HepG2 (cell line): ENCODE measurements at regions not wholly inside any gene's neighbourhood (a gene's known extent, or its start where the extent isn't known, plus 50 kb on each side); places are given as distances from the start of the nearest gene placed in this dataset.

Experiments
- ATAC-seq: fragments of 200-7000 bp; cut with Tn5 transposase; 3 replicates; pipeline ENCODE4 v1.9.1; 2020; ENCODE audit warnings: mild to moderate bottlenecking, moderate library complexity
- BruUV-seq: library from RNA; stranded (reverse); fragments of 400-500 nt; replicated peaks from 2 replicates; lab custom pipeline; 2021; lab: Mats Ljungman, UMichigan
- CTCF ChIA-PET: fragments of 300-600 bp; formaldehyde crosslinking; extraction: SDS; loops from one replicate; lab custom pipeline; 2021; ENCODE audit warnings: low total read pairs, inconsistent platforms, low intra/inter-chr PET ratio; lab: Yijun Ruan, JAX
- POLR2A ChIA-PET: fragments of 350-600 bp; sonication (Branson Sonifier 250); formaldehyde crosslinking; loops from one replicate; lab custom pipeline; 2020; ENCODE audit warnings: antibody characterized with exemption, inconsistent platforms; lab: Yijun Ruan, JAX
- DNase-seq: peaks from one replicate; pipeline ENCODE4 v3.0.0-alpha.2; 2015; ENCODE audit warnings: low spot score
- FAIRE-seq: peaks from 3 replicates; lab custom pipeline; 2011; peaks lifted over from hg19 to GRCh38; lab: Jason Lieb, UNC
- H2AFZ ChIP-seq: one replicate; pipeline ENCODE4 v1.6.1; 2011; ENCODE audit warnings: low read length, inconsistent platforms
- H3K27ac ChIP-seq: fragments of 300-600 bp; 3 replicates; pipeline ENCODE4 v1.8.0; 2011; ENCODE audit warnings: mixed run types, mild to moderate bottlenecking, mixed read lengths, low read length, inconsistent platforms; ENCODE audit not compliant: insufficient read depth; ENCODE audit errors: extremely low read length
- H3K27me3 ChIP-seq, 2 experiments: fragments of 200-600 bp in 1 of 2; 2 replicates in 1 of 2; 3 replicates in 1 of 2; pipeline versions ENCODE4 v1.6.0 to v1.8.0; 2011; ENCODE audit warnings: low read length in 2 of 2, mild to moderate bottlenecking in 2 of 2, moderate library complexity in 2 of 2, inconsistent platforms in 1 of 2; ENCODE audit not compliant: insufficient read depth in 2 of 2, control insufficient read depth in 1 of 2
- H3K36me3 ChIP-seq, 2 experiments: fragments of 200-600 bp in 1 of 2; replicated peaks in 1 of 2; 2 replicates in 1 of 2; 3 replicates in 1 of 2; pipeline versions ENCODE4 v1.5.1 to v1.8.0; 2011; ENCODE audit warnings: low read length in 2 of 2, inconsistent platforms in 1 of 2; ENCODE audit not compliant: insufficient read depth in 2 of 2, control insufficient read depth in 1 of 2
- H3K4me1 ChIP-seq: 2 replicates; pipeline ENCODE4 v1.5.1; 2012; ENCODE audit warnings: low read length, inconsistent platforms; ENCODE audit not compliant: insufficient read depth
- H3K4me2 ChIP-seq: 2 replicates; pipeline ENCODE4 v1.6.0; 2011; ENCODE audit warnings: low read depth, low read length, inconsistent platforms
- H3K4me3 ChIP-seq, 3 experiments: fragments of 200-600 bp in 1 of 3; sonication (generic), shearing (Covaris generic) in 1 of 3; replicated peaks in 1 of 3; 2 replicates each; pipeline ENCODE4 v1.5.1; 2011 to 2016; ENCODE audit warnings: low read length in 3 of 3, inconsistent platforms in 2 of 3, low read depth in 2 of 3, mild to moderate bottlenecking in 2 of 3, control low read depth in 1 of 3, mixed read lengths in 1 of 3; ENCODE audit not compliant: insufficient read depth in 1 of 3
- H3K79me2 ChIP-seq: one replicate; pipeline ENCODE4 v1.6.1; 2011; ENCODE audit warnings: low read length, inconsistent platforms; ENCODE audit not compliant: insufficient read depth
- H3K9ac ChIP-seq: 2 replicates; pipeline ENCODE4 v1.6.0; 2011; ENCODE audit warnings: mild to moderate bottlenecking, low read depth, low read length, inconsistent platforms; ENCODE audit not compliant: insufficient read depth
- H3K9me3 ChIP-seq: 2 replicates; pipeline ENCODE4 v1.5.1; 2012; ENCODE audit warnings: mild to moderate bottlenecking, low read length
- H4K20me1 ChIP-seq: 2 replicates; pipeline ENCODE4 v1.6.0; 2011; ENCODE audit warnings: inconsistent platforms, mild to moderate bottlenecking, low read length, moderate library complexity; ENCODE audit not compliant: insufficient read depth
- AHR ChIP-seq: IDR thresholded peaks from 2 replicates; pipeline ENCODE4 v1.6.1; 2018; ENCODE audit warnings: missing genetic modification reagents, missing compliant biosample characterization
- ELK4 ChIP-seq: sonication (generic); formaldehyde crosslinking; IDR thresholded peaks from 2 replicates; pipeline ENCODE4 v1.9.0; 2021; ENCODE audit warnings: missing genetic modification reagents, borderline replicate concordance
- HCFC1 ChIP-seq: fragments of 150-350 bp; IDR thresholded peaks from 2 replicates; pipeline ENCODE4 v1.6.1; 2014; ENCODE audit warnings: low read depth, low read length
- PBX2 ChIP-seq: IDR thresholded peaks from 2 replicates; pipeline ENCODE4 v1.6.1; 2016; ENCODE audit warnings: control low read depth
- TBX3 ChIP-seq: fragments of 450-650 bp; IDR thresholded peaks from 2 replicates; pipeline ENCODE4 v1.6.1; 2017; ENCODE audit warnings: antibody characterized with exemption, mild to moderate bottlenecking, inconsistent platforms, borderline replicate concordance
- TCF7L2 ChIP-seq: IDR thresholded peaks from 2 replicates; pipeline ENCODE4 v1.6.1; 2011; ENCODE audit warnings: mild to moderate bottlenecking, low read depth, low read length, moderate library complexity
- UBTF ChIP-seq: sonication (generic); formaldehyde crosslinking; IDR thresholded peaks from 2 replicates; pipeline ENCODE4 v1.4.0; 2020; ENCODE audit warnings: mild to moderate bottlenecking, missing genetic modification reagents
- ZBTB38 ChIP-seq: sonication (generic); formaldehyde crosslinking; IDR thresholded peaks from 2 replicates; pipeline ENCODE4 v1.5.1; 2020; ENCODE audit warnings: mild to moderate bottlenecking, missing genetic modification reagents
- ZC3H4 ChIP-seq: sonication (generic); formaldehyde crosslinking; IDR thresholded peaks from 2 replicates; pipeline ENCODE4 v1.4.0; 2020; ENCODE audit warnings: missing genetic modification reagents, borderline replicate concordance
- ZNF10 ChIP-seq: sonication (generic); formaldehyde crosslinking; IDR thresholded peaks from 2 replicates; pipeline ENCODE4 v1.4.0; 2020; ENCODE audit warnings: mild to moderate bottlenecking, low read depth, missing genetic modification reagents, borderline replicate concordance
- in situ Hi-C: cut with HindIII; loops from 2 replicates; pipeline ENCODE4 v1.10.0; 2017; ENCODE audit warnings: low pct_unique_long_range_greater_than_20kb; ENCODE audit not compliant: extremely low pct_ligation_motif_present
- intact Hi-C: fragments of 100-400 bp; cut with micrococcal nuclease; formaldehyde crosslinking; loops from one replicate; pipeline ENCODE4 v1.10.0; 2022; ENCODE audit not compliant: unreplicated experiment

GRCh38 chr7:84617265-84618030 lies 422.9 kb upstream of the SEMA3A start (continued):
- TF ChIP-seq UBTF (no peak), AHR (CRISPR knock-in tag) (no peak)

- Histone ChIP-seq H3K27me3 (no peaks in the 10 kb centered on the region), H3K9ac (no peak overlapping the region), H3K4me2 (no peak overlapping the region), H3K79me2 (no peaks in the 10 kb centered on the region), H3K27ac (no peak overlapping the region), H3K4me1 (no peaks in the 10 kb centered on the region), H3K4me3 (no peak overlapping the region), H2AFZ (no peak overlapping the region), H4K20me1 (no peaks in the 10 kb centered on the region), H3K9me3 (no peaks in the 10 kb centered on the region), H3K36me3 (no peaks in the 10 kb centered on the region)
- ChIA-PET POLR2A (no interaction called here), CTCF (no interaction called here)
- FAIRE-seq (no peak), ATAC-seq (no peak), DNase-seq (no peak)
- BruUV-seq: no TSS peak
- TF ChIP-seq HCFC1: no peak
- no peak for TF ChIP-seq ZNF10 (CRISPR knock-in tag)
- TF ChIP-seq ZC3H4: no peak
- TF ChIP-seq ZBTB38 (CRISPR knock-in tag): no peak
- no peak for TF ChIP-seq TCF7L2
- TF ChIP-seq TBX3: no peak
- TF ChIP-seq PBX2: no peak
- TF ChIP-seq ELK4: no peak
- intact Hi-C loops: no loop called here
- in situ Hi-C loops: no loop called here
Observed at GRCh38 chr7:84614821-84615501, 420.4 kb upstream of the SEMA3A start.
